CD4-positive, alpha-beta T cell treated with Interleukin-4 for 1 hour (primary cell): ENCODE measurements at regions not wholly inside any gene's neighbourhood (a gene's known extent, or its start where the extent isn't known, plus 50 kb on each side); places are given as distances from the start of the nearest gene placed in this dataset.
A peak's percentile ranks its signal among the peaks of the same experiment; 100 is the strongest.
"Not testable (repeated sequence)": the region's sequence is repeated elsewhere in the genome, so short reads cannot be mapped to it uniquely, and the experiment has no call there.

Experiments used
- DNase-seq, 2 donors: peaks; one replicate each; pipeline ENCODE4 v3.0.0-alpha.2; 2020 to 2022

- DNase-seq: no peak
These were observed 112.0 kb downstream of the TMX1 start for GRCh38 chr14:51351997-51352396.

- DNase-seq: no peak
These were observed 113.9 kb downstream of the TMX1 start for GRCh38 chr14:51353901-51354300.

- no peak for DNase-seq
These were observed 114.8 kb downstream of the TMX1 start for GRCh38 chr14:51354846-51355245.

- DNase-seq: no peak
These were observed 116.3 kb downstream of the TMX1 start for GRCh38 chr14:51356381-51356780.

- DNase-seq: no peak
These were observed 117.2 kb downstream of the TMX1 start for GRCh38 chr14:51357250-51357649.

GRCh38 chr14:51360592-51360991, 120.5 kb downstream of the TMX1 start:
- DNase-seq: no peak

- DNase-seq: no peak
These were observed 125.4 kb downstream of the TMX1 start for GRCh38 chr14:51365241-51365965.

GRCh38 chr14:51366460-51366859, 126.4 kb downstream of the TMX1 start:
- DNase-seq: not testable (repeated sequence)

- DNase-seq: not testable (repeated sequence)
These were observed 127.0 kb downstream of the TMX1 start for GRCh38 chr14:51366866-51367599.

- DNase-seq: no peak
These were observed 127.5 kb downstream of the TMX1 start for GRCh38 chr14:51367600-51367931.

GRCh38 chr14:51368721-51369163, 128.7 kb downstream of the TMX1 start:
- DNase-seq: no peak

- DNase-seq: peak in 1 of 2 donors; percentile 10
These were observed 129.8 kb downstream of the TMX1 start for GRCh38 chr14:51369814-51370213.

- DNase-seq: no peak
These were observed 130.8 kb downstream of the TMX1 start for GRCh38 chr14:51370758-51371386.

- not testable (repeated sequence) for DNase-seq
These were observed 137.1 kb downstream of the TMX1 start for GRCh38 chr14:51377186-51377585.

GRCh38 chr14:51382506-51382905, 142.5 kb downstream of the TMX1 start:
- DNase-seq: no peak

GRCh38 chr14:51386411-51386810, 146.4 kb downstream of the TMX1 start:
- no peak for DNase-seq

- no peak for DNase-seq
These were observed 147.1 kb downstream of the TMX1 start for GRCh38 chr14:51386983-51387735.

GRCh38 chr14:51392416-51392815, 152.4 kb downstream of the TMX1 start:
- DNase-seq: no peak

- no peak for DNase-seq
These were observed 154.3 kb downstream of the TMX1 start for GRCh38 chr14:51394384-51394783.

- no peak for DNase-seq
These were observed 154.8 kb downstream of the TMX1 start for GRCh38 chr14:51394804-51395203.

GRCh38 chr14:51395361-51395849, 155.4 kb downstream of the TMX1 start:
- DNase-seq: no peak

- DNase-seq: no peak
These were observed 156.3 kb downstream of the TMX1 start for GRCh38 chr14:51396222-51396815.

GRCh38 chr14:51398898-51399297, 158.9 kb downstream of the TMX1 start:
- DNase-seq: no peak
